HG02938 (cell line): ENCODE measurements at regions not wholly inside any gene's neighbourhood (a gene's known extent, or its start where the extent isn't known, plus 50 kb on each side); places are given as distances from the start of the nearest gene placed in this dataset.

Experiments
- ATAC-seq: cut with Tn5 transposase; IDR thresholded peaks from one replicate; pipeline ENCODE4 v1.9.1; 2021; ENCODE audit warnings: mild to moderate bottlenecking, moderate library complexity; ENCODE audit not compliant: unreplicated experiment

- ATAC-seq = no peak
Measured at GRCh38 chr6:9428421-9429172, 986.3 kb downstream of the TFAP2A start.

GRCh38 chr6:9422138-9422537, 986.8 kb upstream of the SLC35B3 start:
- no peak for ATAC-seq

- no peak for ATAC-seq
Measured at GRCh38 chr6:9420316-9421015, 985.1 kb upstream of the SLC35B3 start.

- ATAC-seq = no peak
Measured at GRCh38 chr6:9417400-9417799, 982.1 kb upstream of the SLC35B3 start.

GRCh38 chr6:9412951-9413559, 977.7 kb upstream of the SLC35B3 start:
- no peak for ATAC-seq

- ATAC-seq = no peak
Measured at GRCh38 chr6:9409126-9409525, 973.8 kb upstream of the SLC35B3 start.

- ATAC-seq = no peak
Measured at GRCh38 chr6:9408402-9409117, 973.2 kb upstream of the SLC35B3 start.

GRCh38 chr6:9405825-9406224, 970.5 kb upstream of the SLC35B3 start:
- ATAC-seq = no peak

- ATAC-seq = no peak
Measured at GRCh38 chr6:9405369-9405768, 970.0 kb upstream of the SLC35B3 start.

GRCh38 chr6:9404351-9405146, 969.2 kb upstream of the SLC35B3 start:
- ATAC-seq = no peak

- no peak for ATAC-seq
Measured at GRCh38 chr6:9403736-9404135, 968.4 kb upstream of the SLC35B3 start.

GRCh38 chr6:9401960-9402359, 966.6 kb upstream of the SLC35B3 start:
- ATAC-seq = no peak

- ATAC-seq = no peak
Measured at GRCh38 chr6:9399916-9400315, 964.6 kb upstream of the SLC35B3 start.

- ATAC-seq = no peak
Measured at GRCh38 chr6:9398767-9399373, 963.5 kb upstream of the SLC35B3 start.

- ATAC-seq = no peak
Measured at GRCh38 chr6:9398071-9398766, 962.9 kb upstream of the SLC35B3 start.

GRCh38 chr6:9388596-9388995, 953.3 kb upstream of the SLC35B3 start:
- ATAC-seq = no peak

GRCh38 chr6:9380568-9380967, 945.2 kb upstream of the SLC35B3 start:
- no peak for ATAC-seq

GRCh38 chr6:9373308-9373707, 938.0 kb upstream of the SLC35B3 start:
- ATAC-seq = no peak

GRCh38 chr6:9370480-9370879, 935.1 kb upstream of the SLC35B3 start:
- ATAC-seq = no peak

- no peak for ATAC-seq
Measured at GRCh38 chr6:9365378-9365777, 930.0 kb upstream of the SLC35B3 start.
